ENCODE measurements at regions not wholly inside any gene's neighbourhood (a gene's known extent, or its start where the extent isn't known, plus 50 kb on each side); places are given as distances from the start of the nearest gene placed in this dataset.

- no peak for DNase-seq
Observed at GRCh38 chr15:36208868-36209582, 370.4 kb upstream of the CDIN1 start.

- no peak for DNase-seq
Observed at GRCh38 chr15:36210426-36210825, 369.0 kb upstream of the CDIN1 start.

GRCh38 chr15:36218322-36218721 lies 361.1 kb upstream of the CDIN1 start:
- DNase-seq: no peak

- DNase-seq: no peak
Observed at GRCh38 chr15:36218991-36219390, 360.4 kb upstream of the CDIN1 start.

- DNase-seq: no peak
Observed at GRCh38 chr15:36221992-36222391, 357.4 kb upstream of the CDIN1 start.

GRCh38 chr15:36230776-36231175 lies 348.6 kb upstream of the CDIN1 start:
- no peak for DNase-seq

GRCh38 chr15:36232491-36232890 lies 346.9 kb upstream of the CDIN1 start:
- DNase-seq: no peak

GRCh38 chr15:36234743-36235142 lies 344.7 kb upstream of the CDIN1 start:
- no peak for DNase-seq

GRCh38 chr15:36235173-36235572 lies 344.3 kb upstream of the CDIN1 start:
- no peak for DNase-seq

- no peak for DNase-seq
Observed at GRCh38 chr15:36239509-36239908, 339.9 kb upstream of the CDIN1 start.

GRCh38 chr15:36251450-36251849 lies 328.0 kb upstream of the CDIN1 start:
- DNase-seq: no peak

GRCh38 chr15:36252146-36252711 lies 327.2 kb upstream of the CDIN1 start:
- DNase-seq: no peak

GRCh38 chr15:36254426-36254825 lies 325.0 kb upstream of the CDIN1 start:
- no peak for DNase-seq

GRCh38 chr15:36256404-36256807 lies 323.0 kb upstream of the CDIN1 start:
- no peak for DNase-seq

GRCh38 chr15:36263666-36264065 lies 315.8 kb upstream of the CDIN1 start:
- DNase-seq: no peak

GRCh38 chr15:36265422-36265821 lies 314.0 kb upstream of the CDIN1 start:
- no peak for DNase-seq

GRCh38 chr15:36271048-36271447 lies 308.4 kb upstream of the CDIN1 start:
- no peak for DNase-seq

GRCh38 chr15:36275656-36276055 lies 303.8 kb upstream of the CDIN1 start:
- DNase-seq: no peak

GRCh38 chr15:36278219-36278618 lies 301.2 kb upstream of the CDIN1 start:
- DNase-seq: no peak

GRCh38 chr15:36282821-36283220 lies 296.6 kb upstream of the CDIN1 start:
- DNase-seq: no peak

- no peak for DNase-seq
Observed at GRCh38 chr15:36284911-36285310, 294.5 kb upstream of the CDIN1 start.

- DNase-seq: no peak
Observed at GRCh38 chr15:36291501-36291900, 287.9 kb upstream of the CDIN1 start.

- DNase-seq: no peak
Observed at GRCh38 chr15:36294359-36294758, 285.1 kb upstream of the CDIN1 start.

- no peak for DNase-seq
Observed at GRCh38 chr15:36301947-36302346, 277.5 kb upstream of the CDIN1 start.

GRCh38 chr15:36313021-36313420 lies 266.4 kb upstream of the CDIN1 start:
- DNase-seq: no peak
